ENCODE measurements at regions not wholly inside any gene's neighbourhood (a gene's known extent, or its start where the extent isn't known, plus 50 kb on each side); places are given as distances from the start of the nearest gene placed in this dataset.

DNA sequence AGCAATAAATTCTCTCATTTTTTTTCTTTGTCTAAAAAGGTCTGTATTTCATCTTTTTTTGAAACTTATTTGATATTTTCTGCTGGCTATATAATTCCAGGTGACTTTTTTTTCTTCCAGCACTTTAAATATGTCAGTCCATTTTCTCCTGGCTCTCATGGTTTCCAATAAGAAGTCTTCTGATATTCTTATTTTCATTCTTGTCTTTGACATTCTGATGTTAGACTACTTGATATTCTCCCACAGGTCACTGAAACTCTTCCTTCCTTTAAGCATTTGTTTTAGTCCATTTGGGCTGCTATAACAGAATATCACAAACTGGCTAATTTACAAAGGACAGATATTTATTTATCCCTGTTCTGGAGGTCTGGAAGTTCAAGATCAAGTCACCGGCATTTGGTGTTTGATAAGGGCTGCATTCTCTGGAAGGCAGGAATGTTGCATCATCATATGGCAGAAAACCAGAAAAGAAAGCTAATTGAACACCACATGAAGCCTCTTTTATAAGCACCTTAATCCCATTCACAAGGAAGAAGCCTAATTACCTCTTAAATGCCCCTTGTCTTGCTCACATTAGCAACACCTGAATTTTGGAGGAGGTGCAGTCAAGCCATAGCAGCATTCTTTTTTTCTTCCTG is 242.1 kb upstream of the TNRC6C start:
- peaks cover 21% of the 10 kb centered on the region for H3K9me3 Mint-ChIP-seq
- no peak overlapping the region for H3K27ac Mint-ChIP-seq
- H3K4me1 Mint-ChIP-seq, result no peaks in the 10 kb centered on the region
- ATAC-seq, result no peak
- H3K36me3 Mint-ChIP-seq, result no peaks in the 10 kb centered on the region
- no peak overlapping the region for H3K4me3 Mint-ChIP-seq
- peaks cover 56% of the 10 kb centered on the region for H3K27me3 Mint-ChIP-seq

DNA sequence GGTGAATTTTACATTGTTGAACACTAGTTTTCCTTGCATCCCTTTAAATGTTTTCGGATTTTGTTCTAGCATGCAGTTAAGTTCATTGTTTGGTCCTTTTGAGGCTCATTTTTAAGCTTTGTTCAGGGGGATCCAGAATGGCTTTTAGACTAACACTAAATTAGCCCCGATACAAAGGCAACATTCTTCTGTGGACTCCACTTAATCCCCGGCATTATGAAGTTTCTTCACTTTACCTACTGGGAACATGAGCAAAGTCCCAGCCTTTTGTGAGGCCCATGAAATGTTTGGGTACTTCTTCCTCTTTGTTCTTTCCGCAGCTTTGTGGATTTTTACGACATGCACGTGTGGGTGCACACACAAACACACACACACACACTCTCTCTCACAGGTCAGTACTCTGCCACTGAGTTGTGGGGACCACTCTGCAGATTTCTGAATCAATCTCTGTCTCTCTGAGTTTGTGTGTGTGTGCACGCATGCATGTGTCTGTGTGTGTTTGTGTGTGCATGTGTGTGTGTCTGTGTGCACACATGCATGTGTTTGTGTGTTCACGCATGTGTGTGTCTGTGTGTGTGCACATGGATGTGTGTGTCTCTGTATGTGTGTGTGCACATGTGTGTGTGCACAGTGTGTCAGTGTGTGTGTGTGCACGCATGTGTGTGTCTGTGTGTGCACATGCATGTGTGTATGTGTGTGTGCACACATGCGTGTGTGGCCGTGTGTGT is 240.4 kb upstream of the TNRC6C start:
- ATAC-seq, result no peak
- Mint-ChIP-seq H3K4me1 (no peaks in the 10 kb centered on the region), H3K9me3 (peaks cover 21% of the 10 kb centered on the region)

DNA sequence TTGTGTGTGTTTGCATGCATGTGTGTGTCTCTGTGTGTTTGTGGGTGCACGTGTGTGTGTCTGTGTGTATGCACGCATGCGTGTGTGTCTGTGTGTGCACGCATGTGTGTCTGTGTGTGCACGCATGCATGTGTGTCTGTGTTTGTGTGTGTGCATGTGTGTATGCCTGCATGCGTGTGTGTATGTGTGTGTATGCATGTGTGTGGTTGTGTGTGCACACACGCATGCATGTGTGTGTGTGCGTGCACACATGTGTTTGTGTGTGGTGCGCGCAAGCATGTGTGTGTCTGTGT is 239.9 kb upstream of the TNRC6C start:
- no peak overlapping the region for H3K4me3 Mint-ChIP-seq
- H3K27me3 Mint-ChIP-seq, result peaks cover 72% of the 10 kb centered on the region
- H3K4me1 Mint-ChIP-seq, result no peaks in the 10 kb centered on the region
- no peaks in the 10 kb centered on the region for H3K36me3 Mint-ChIP-seq
- H3K9me3 Mint-ChIP-seq, result peaks cover 21% of the 10 kb centered on the region
- no peak for ATAC-seq
- H3K27ac Mint-ChIP-seq, result no peak overlapping the region

More for the DNA sequence above, 240.4 kb upstream of the TNRC6C start:
- peaks cover 72% of the 10 kb centered on the region for H3K27me3 Mint-ChIP-seq
- no peaks in the 10 kb centered on the region for H3K36me3 Mint-ChIP-seq
- no peak overlapping the region for H3K4me3 Mint-ChIP-seq
- H3K27ac Mint-ChIP-seq, result no peak overlapping the region

- H3K4me1 Mint-ChIP-seq, result peaks cover 8% of the 10 kb centered on the region
- peaks cover 83% of the 10 kb centered on the region for H3K27me3 Mint-ChIP-seq
- no peak overlapping the region for H3K27ac Mint-ChIP-seq
- no peaks in the 10 kb centered on the region for H3K36me3 Mint-ChIP-seq
- no peak for ATAC-seq
- H3K4me3 Mint-ChIP-seq, result no peak overlapping the region
- peaks cover 17% of the 10 kb centered on the region for H3K9me3 Mint-ChIP-seq
These were observed 238.7 kb upstream of the TNRC6C start for GRCh38 chr17:77719806-77720205.

DNA sequence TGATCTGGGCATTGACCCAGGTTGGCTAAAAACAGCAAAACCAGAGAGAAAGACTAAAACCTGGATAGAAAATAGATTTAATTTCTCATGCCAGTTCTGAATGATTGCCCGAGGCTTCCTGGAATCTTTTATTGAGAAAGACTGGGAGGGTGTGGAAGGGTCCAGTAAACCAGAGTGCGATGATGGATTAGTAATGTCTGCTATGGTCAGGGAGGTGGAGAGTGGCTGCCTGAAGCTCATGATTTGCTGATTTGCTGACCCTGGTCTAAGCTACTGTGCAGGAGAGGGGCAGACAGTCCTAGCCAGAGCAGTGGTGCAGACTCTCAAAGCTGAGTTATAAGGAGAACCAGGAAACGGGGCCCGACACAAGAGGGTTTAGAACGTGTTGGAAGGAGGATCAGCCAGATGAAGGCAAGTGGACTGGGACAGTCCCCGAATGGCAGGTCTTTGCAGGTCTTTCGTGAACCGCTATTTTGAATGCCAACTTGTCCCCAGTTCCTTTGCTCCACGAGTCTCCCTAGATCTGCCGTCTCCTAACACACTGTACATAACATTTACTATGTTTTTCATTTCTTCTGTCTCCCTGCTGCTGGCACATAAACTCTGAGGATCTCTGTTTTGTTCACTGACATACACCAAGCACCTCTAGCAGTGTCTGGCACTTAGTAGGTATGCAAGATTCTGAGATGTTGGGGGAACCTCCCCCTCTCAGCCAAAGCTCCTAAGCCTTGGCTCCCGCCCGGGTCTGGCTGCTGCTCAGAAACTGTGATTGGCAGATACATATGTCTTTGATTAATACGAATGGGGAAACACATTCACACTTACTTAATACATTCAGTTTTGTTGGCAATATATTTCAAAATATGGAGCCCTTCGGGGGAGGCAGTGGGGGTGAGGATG is 237.3 kb upstream of the TNRC6C start:
- ATAC-seq, result no peak
- H3K27ac Mint-ChIP-seq, result no peak overlapping the region
- H3K36me3 Mint-ChIP-seq, result no peaks in the 10 kb centered on the region
- H3K4me3 Mint-ChIP-seq, result no peak overlapping the region
- peaks cover 10% of the 10 kb centered on the region for H3K9me3 Mint-ChIP-seq
- H3K27me3 Mint-ChIP-seq, result peaks cover 81% of the 10 kb centered on the region
- H3K4me1 Mint-ChIP-seq, result peaks cover 12% of the 10 kb centered on the region

DNA sequence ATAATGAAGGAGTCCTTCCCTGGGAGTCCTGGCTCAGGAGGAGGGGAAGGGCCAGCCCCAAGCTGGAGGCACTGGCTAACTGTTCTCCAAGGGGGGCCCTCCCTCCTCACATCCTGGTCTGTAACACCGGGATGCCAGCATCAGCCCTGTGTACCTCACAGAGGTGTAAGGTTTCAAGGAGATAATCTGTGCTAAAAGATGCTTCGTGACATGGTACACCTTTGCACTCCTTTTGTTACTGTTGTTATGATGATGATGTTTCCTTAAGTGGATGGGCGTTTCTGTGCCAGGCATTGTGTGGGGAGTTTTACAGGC is 236.7 kb upstream of the TNRC6C start:
- Mint-ChIP-seq H3K4me3 (no peak overlapping the region), H3K9me3 (peaks cover 8% of the 10 kb centered on the region), H3K36me3 (no peaks in the 10 kb centered on the region), H3K4me1 (peaks cover 12% of the 10 kb centered on the region), H3K27me3 (peaks cover 75% of the 10 kb centered on the region), H3K27ac (no peak overlapping the region)
- ATAC-seq, result no peak

DNA sequence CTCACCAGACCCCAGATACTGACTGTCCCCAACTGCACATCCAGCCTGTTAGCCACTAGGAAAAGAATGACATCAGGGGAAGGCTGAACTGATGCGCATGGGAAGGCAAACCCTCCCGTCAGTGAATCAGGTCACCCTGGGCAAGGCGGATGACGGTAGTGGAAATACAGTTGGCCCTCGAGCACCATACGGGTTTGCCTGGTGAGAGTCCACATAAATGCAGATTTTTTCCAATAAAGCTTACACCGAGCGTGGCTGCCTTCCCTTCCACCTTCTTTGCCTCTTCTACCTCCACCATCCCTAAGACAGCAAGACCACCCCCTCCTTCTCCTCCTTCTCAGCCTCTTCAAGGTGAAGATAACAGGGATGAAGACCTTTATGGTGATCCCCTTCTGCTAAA is 236.1 kb upstream of the TNRC6C start:
- Mint-ChIP-seq H3K36me3 (no peaks in the 10 kb centered on the region), H3K27ac (no peak overlapping the region), H3K4me3 (no peak overlapping the region), H3K4me1 (peaks cover 12% of the 10 kb centered on the region), H3K27me3 (peaks cover 72% of the 10 kb centered on the region), H3K9me3 (peaks cover 8% of the 10 kb centered on the region)
- ATAC-seq, result no peak

DNA sequence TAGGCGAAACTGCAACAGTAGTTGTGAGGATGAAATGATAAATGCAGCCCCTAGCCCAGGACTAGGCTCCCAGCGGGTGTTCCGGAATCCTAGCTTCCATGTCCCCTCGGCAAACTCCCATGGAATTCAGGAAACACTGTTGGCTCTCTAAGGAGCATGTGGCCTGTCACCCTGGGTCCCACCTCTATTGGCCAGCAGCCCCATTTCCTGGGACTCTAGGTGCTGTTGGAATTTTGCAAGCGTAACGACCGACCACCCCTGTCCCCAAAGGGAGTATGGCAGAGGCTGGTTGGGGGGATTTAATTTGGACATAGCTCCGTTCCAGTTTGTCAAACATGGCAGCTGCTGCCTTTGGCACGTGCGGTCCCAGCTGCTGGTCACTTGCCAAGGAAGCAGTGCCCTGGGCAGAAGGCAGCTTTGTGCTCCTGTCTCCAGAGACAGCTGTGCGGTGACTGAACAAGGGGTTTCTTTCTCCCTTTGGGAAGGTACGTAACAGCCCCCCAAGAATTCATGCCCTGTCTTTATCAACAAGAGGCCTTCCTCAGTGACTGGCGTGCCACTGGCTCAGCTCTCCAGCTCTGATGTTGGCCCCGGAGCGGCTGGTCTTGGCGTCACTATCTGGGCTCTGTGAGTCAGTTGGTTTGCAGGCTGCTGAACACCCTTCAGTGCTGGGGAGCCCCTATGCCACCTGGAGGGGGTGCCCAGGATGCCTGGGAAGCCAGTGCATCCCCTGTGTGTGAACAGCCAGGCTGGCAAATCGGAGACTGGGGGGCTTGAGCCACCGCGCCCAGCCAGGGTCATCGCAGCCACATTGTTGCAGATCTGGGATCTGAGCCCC is 235.2 kb upstream of the TNRC6C start:
- peaks cover 7% of the 10 kb centered on the region for H3K9me3 Mint-ChIP-seq
- ATAC-seq, result no peak

GRCh38 chr17:77723909-77724875 is 234.3 kb upstream of the TNRC6C start:
- H3K27me3 Mint-ChIP-seq, result peaks cover 70% of the 10 kb centered on the region
- no peak for ATAC-seq
- no peaks in the 10 kb centered on the region for H3K9me3 Mint-ChIP-seq

More for the DNA sequence above, 235.2 kb upstream of the TNRC6C start:
- Mint-ChIP-seq H3K4me1 (peaks cover 12% of the 10 kb centered on the region), H3K27ac (no peak overlapping the region), H3K27me3 (peaks cover 73% of the 10 kb centered on the region), H3K36me3 (no peaks in the 10 kb centered on the region), H3K4me3 (no peak overlapping the region)

DNA sequence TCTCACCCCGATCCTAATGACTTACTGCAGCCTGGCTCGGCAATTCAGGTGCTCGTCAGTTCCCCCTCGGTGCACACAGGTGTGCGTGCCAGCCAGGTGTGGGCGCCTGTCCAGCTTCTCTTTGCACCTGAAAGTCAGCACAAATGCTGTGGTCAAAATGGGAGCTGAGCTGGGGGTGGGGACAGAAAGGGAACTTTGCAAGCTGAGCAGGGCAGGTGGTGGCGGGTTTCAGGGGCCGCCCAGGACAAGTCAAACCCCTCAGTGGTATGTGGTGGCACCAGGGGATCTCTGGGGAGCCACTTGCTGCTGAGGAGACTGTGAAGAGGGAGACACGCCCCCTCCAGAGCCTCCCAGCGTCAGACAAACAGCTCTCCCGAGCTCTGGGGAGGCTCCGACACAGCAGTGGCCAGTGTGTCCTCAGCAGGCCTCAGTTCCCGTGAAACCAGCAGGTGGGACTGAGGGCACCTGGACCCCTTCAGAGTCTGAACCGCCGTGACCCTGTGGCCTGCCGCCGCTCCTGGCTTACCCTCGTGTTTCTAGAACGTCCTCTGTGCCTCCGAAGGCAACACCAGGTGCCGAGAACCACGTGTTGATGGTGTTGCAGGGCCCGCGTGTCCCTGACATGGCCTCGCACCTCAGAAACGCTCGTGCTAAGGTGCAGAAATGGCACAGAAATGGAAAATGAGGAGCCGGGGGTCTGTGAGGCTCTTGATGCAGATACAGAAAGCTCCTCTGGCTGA is 233.5 kb upstream of the TNRC6C start:
- peaks cover 12% of the 10 kb centered on the region for H3K4me1 Mint-ChIP-seq
- H3K4me3 Mint-ChIP-seq, result no peak overlapping the region
- no peaks in the 10 kb centered on the region for H3K9me3 Mint-ChIP-seq
- H3K27ac Mint-ChIP-seq, result no peak overlapping the region
- H3K36me3 Mint-ChIP-seq, result no peaks in the 10 kb centered on the region
- ATAC-seq, result peak; percentile 85
- peaks cover 73% of the 10 kb centered on the region for H3K27me3 Mint-ChIP-seq

More at GRCh38 chr17:77723909-77724875, 234.3 kb upstream of the TNRC6C start:
- Mint-ChIP-seq H3K36me3 (no peaks in the 10 kb centered on the region), H3K4me3 (no peak overlapping the region), H3K27ac (no peak overlapping the region), H3K4me1 (peaks cover 12% of the 10 kb centered on the region)

- Mint-ChIP-seq H3K36me3 (no peaks in the 10 kb centered on the region), H3K9me3 (peaks cover 5% of the 10 kb centered on the region), H3K27ac (no peak overlapping the region), H3K27me3 (peaks cover 73% of the 10 kb centered on the region), H3K4me1 (peaks cover 12% of the 10 kb centered on the region), H3K4me3 (no peak overlapping the region)
- ATAC-seq, result no peak
These were observed 232.7 kb upstream of the TNRC6C start for GRCh38 chr17:77725846-77726245.

DNA sequence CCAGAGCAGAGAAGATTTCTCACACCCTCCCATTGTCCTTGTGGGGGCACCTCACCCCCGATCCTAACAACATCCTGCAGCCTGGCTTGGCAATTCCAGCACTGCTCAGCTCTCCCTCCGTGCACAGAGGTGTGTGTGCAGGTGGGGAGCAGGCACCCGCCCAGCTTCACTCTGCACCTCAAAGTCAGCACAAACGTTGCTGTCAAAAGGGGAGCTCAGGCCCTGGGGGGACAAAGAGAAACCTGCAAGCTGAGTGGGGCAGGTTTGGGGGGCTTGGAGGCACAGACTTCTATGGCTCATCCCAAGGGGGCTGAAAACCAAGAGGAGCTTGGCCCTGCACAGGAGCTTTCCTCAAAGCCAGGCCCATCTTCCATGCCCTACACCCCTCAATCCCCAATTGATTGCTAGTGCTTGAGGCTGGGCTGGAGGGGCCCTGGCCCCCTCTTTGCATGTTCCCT is 231.9 kb upstream of the TNRC6C start:
- H3K27me3 Mint-ChIP-seq, result peaks cover 67% of the 10 kb centered on the region
- H3K4me1 Mint-ChIP-seq, result peaks cover 12% of the 10 kb centered on the region
- H3K36me3 Mint-ChIP-seq, result no peaks in the 10 kb centered on the region
- peaks cover 5% of the 10 kb centered on the region for H3K9me3 Mint-ChIP-seq
- no peak for ATAC-seq
- no peak overlapping the region for H3K4me3 Mint-ChIP-seq
- no peak overlapping the region for H3K27ac Mint-ChIP-seq

DNA sequence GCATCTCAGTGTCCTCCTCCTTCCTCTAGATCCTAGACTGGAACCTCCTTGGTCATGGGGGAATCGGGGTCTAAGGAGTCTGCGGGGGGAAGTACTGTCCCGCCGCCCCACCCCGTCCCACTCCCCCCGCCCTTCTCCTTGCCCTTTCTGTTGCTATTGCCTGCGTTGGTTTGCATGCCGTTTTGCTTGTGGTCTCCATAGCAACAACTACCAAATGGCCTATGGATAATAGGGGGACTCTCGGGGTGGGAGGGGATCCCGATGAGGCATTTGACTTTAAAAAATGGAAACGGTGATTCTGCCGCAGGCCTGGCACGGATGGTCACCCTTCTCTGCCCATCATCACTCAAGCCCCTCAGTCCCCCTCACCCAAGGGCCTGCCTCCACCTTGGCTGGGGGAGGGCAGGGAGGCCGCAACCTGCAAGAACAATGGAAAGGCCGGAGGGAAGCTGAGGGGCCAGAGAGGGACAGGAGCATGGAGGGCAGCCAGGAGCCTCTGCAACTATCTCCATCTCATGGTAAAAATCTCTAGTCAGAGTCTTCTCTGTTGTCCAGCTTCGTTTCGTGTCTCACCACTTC is 231.4 kb upstream of the TNRC6C start:
- H3K4me3 Mint-ChIP-seq, result no peak overlapping the region
- peaks cover 5% of the 10 kb centered on the region for H3K9me3 Mint-ChIP-seq
- ATAC-seq, result no peak
- peaks cover 12% of the 10 kb centered on the region for H3K4me1 Mint-ChIP-seq
- H3K27me3 Mint-ChIP-seq, result peaks cover 64% of the 10 kb centered on the region
- no peak overlapping the region for H3K27ac Mint-ChIP-seq
- no peaks in the 10 kb centered on the region for H3K36me3 Mint-ChIP-seq
